Central memory CD8-positive, alpha-beta T cell (primary cell): ENCODE measurements at regions not wholly inside any gene's neighbourhood (a gene's known extent, or its start where the extent isn't known, plus 50 kb on each side); places are given as distances from the start of the nearest gene placed in this dataset.

ENCODE experiments used
- ATAC-seq: fragments of 150-1000 bp; cut with Tn5 transposase; replicated peaks from 2 replicates; pipeline ENCODE4 v1.10.0; 2022; ENCODE audit warnings: mild to moderate bottlenecking, moderate FRiP score, moderate number of reproducible peaks; ENCODE audit not compliant: poor library complexity, severe bottlenecking; ENCODE audit errors: extremely low read depth
- DNase-seq, 2 donors: peaks; one replicate each; pipeline ENCODE4 v3.0.0; 2021; ENCODE audit warnings: low spot score in 2 of 2
- H3K27ac Mint-ChIP-seq: one replicate; pipeline ENCODE4 v1.8.0; 2022; ENCODE audit warnings: low read depth, mild to moderate bottlenecking, moderate library complexity, mixed read lengths
- H3K27me3 Mint-ChIP-seq: one replicate; pipeline ENCODE4 v1.8.0; 2022; ENCODE audit warnings: mixed read lengths
- H3K36me3 Mint-ChIP-seq: one replicate; pipeline ENCODE4 v1.8.0; 2022; ENCODE audit warnings: mild to moderate bottlenecking, moderate library complexity, mixed read lengths; ENCODE audit not compliant: insufficient read depth
- H3K4me1 Mint-ChIP-seq: one replicate; pipeline ENCODE4 v1.8.0; 2022; ENCODE audit warnings: mixed read lengths
- H3K4me3 Mint-ChIP-seq: one replicate; pipeline ENCODE4 v1.8.0; 2022; ENCODE audit warnings: mild to moderate bottlenecking, moderate library complexity, mixed read lengths
- H3K9me3 Mint-ChIP-seq: one replicate; pipeline ENCODE4 v1.8.0; 2022; ENCODE audit warnings: mixed read lengths

DNA sequence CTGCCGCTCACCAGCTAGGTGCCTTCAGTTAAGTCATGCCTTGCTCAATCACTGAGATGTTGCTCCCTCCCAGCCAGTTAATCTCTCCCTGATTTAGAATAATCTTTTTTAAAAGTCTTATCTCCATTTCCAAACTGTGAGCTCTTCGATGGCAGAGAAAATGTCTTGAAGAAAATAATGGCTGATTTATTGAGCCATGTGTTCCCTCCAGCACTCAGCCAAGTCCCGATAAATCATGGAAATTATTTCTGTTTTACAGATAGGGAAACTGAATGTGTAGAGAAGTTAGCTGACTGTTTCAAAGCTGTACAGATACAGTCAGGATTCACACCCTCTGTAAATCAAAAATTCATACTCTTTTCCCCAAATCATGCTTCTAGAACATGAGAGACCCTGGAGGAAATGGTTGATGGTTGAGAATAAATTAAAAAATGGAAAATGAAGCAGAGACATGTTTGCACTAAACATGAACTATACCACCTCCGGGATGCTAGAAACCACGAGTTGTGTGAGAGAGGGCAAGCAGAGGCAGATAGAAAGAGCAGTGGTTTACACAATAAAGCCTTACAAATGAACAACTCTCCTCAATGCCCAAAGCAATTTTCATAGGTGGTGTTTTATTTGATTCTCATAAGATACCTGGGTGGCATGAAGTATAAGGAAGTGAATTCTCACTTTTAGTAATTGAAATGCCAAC is 376.4 kb downstream of the PLPP3 start:
- Mint-ChIP-seq H3K9me3 (no peaks in the 10 kb centered on the region), H3K4me1 (no peaks in the 10 kb centered on the region), H3K27ac (no peak overlapping the region), H3K27me3 (no peaks in the 10 kb centered on the region), H3K36me3 (no peaks in the 10 kb centered on the region), H3K4me3 (no peak overlapping the region)
- DNase-seq: no peak
- no peak for ATAC-seq

DNA sequence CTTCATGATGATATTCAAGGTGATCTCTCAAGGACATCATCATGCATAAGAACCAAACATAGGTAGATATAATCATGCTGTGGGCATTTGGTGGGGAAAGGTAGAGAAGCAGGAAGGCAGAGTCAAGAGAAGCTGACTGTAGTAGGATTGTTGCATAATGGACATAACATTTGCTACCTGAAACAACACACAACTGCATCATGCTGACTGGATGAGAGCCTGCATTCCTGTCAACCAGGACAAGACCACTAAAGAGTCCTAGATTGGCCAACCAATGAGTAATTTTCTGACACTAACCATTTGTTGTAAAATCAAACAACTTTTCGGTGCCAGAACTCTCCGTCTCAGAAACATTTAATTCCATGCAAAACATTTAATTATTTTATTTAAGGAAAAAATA is 377.2 kb downstream of the PLPP3 start:
- no peaks in the 10 kb centered on the region for H3K27me3 Mint-ChIP-seq
- no peak for ATAC-seq
- H3K4me3 Mint-ChIP-seq: no peak overlapping the region
- H3K27ac Mint-ChIP-seq: no peak overlapping the region
- H3K36me3 Mint-ChIP-seq: no peaks in the 10 kb centered on the region
- H3K4me1 Mint-ChIP-seq: no peaks in the 10 kb centered on the region
- no peak for DNase-seq
- no peaks in the 10 kb centered on the region for H3K9me3 Mint-ChIP-seq

DNA sequence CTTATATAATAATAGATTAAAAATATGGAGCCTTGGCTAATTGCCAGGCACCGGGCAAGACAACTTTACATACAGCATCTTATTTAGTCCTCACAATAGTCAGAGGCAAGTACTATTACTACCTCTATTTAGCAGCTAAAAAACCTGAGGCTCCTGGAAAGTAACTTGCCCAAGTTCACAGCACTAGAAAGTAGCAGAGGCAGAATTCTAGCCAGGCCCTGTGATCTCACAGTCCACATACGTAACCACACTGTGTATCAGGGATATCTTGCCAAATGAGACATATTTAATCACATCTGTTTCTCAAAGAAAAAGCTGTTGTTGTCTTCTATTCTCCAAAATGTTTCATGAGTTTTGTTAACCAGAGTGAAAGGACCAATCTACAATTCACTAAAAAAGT is 378.5 kb downstream of the PLPP3 start:
- no peak for DNase-seq
- H3K36me3 Mint-ChIP-seq: no peaks in the 10 kb centered on the region
- H3K9me3 Mint-ChIP-seq: peaks cover 5% of the 10 kb centered on the region
- no peaks in the 10 kb centered on the region for H3K27me3 Mint-ChIP-seq
- H3K4me1 Mint-ChIP-seq: no peaks in the 10 kb centered on the region
- ATAC-seq: no peak
- no peak overlapping the region for H3K27ac Mint-ChIP-seq
- no peak overlapping the region for H3K4me3 Mint-ChIP-seq

DNA sequence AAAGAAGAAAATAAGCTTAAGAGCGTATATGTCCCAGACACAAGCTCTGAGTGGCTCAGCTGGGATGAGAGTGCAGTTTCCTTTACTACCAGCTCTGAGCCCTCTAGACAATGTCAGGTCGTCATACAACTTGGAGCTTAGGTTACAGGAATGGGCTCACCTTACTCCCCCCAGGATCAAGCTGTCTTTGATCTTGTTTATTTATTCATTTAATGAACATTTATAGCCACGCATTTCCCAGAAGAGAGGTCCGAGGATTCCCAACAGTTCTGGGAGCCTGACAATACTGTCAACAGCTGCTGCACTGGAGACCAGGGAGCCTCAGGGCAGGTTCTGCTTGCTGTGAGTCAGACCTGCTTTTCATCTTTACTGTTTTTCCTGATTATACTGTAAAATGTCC is 378.9 kb downstream of the PLPP3 start:
- DNase-seq (no peak), ATAC-seq (no peak)
- Mint-ChIP-seq H3K9me3 (peaks cover 5% of the 10 kb centered on the region), H3K27ac (no peak overlapping the region), H3K4me1 (no peaks in the 10 kb centered on the region), H3K27me3 (no peaks in the 10 kb centered on the region), H3K36me3 (no peaks in the 10 kb centered on the region), H3K4me3 (no peak overlapping the region)

DNA sequence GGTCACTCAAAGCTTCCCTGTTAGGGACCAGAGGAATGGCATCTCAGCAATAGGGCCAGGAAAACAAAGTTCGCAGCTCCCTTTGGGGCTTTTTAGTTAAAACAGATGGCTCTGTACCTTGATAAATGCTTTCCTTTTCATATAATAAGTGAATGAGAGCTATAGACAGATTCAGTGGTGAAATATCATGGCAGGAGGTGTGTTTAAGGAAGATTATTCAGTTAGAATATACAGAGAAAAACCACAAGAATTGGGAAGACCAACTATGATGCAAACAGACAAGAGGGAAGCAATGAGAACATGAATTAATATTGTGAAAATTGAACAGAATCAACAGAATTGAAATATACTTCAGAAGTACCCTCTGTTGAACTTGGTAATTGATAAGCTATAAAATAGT is 379.4 kb downstream of the PLPP3 start:
- Mint-ChIP-seq H3K27me3 (no peaks in the 10 kb centered on the region), H3K4me3 (no peak overlapping the region), H3K27ac (no peak overlapping the region), H3K36me3 (no peaks in the 10 kb centered on the region), H3K9me3 (peaks cover 5% of the 10 kb centered on the region), H3K4me1 (no peaks in the 10 kb centered on the region)
- ATAC-seq (no peak), DNase-seq (no peak)

DNA sequence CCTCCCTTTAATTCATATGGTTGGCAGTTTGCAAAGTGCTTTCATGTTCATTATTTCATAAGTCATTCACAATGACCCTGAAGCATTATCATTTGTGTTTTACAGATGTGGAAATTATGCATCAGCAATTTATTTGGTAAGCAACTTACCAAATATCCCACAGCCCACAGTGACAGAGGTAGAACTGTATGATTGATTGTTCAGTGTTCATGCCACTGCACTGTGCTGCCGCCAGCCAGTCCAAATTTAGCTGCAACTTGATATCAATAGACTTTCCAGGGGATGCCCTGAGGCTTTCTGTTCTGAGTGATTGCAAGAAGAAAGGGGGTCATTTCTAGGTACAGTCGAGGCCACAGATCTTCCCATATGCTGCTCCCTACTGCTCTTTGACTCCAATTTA is 380.3 kb downstream of the PLPP3 start:
- ATAC-seq (no peak), DNase-seq (no peak)
- H3K4me3 Mint-ChIP-seq: no peak overlapping the region
- H3K27me3 Mint-ChIP-seq: no peaks in the 10 kb centered on the region
- H3K4me1 Mint-ChIP-seq: no peaks in the 10 kb centered on the region
- H3K9me3 Mint-ChIP-seq: peaks cover 5% of the 10 kb centered on the region
- no peaks in the 10 kb centered on the region for H3K36me3 Mint-ChIP-seq
- no peak overlapping the region for H3K27ac Mint-ChIP-seq

DNA sequence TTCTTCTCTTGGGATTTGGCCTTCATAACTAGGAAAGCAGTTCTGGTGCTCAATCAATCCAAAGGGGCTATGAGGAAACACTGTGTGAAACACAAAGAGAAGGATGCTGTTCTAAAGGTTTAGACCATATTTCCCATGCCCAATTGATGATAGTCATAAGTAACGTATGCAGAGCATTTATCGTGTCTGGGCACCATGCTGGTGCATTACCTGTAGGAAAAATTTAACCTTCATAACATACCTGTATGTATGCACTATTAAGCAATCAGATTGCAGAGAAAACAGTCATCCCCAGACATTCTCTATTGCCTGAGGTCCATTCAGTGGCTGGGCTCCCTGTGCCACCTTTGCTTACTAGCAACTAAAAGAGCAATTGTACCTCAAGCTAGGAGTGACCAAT is 381.4 kb downstream of the PLPP3 start:
- no peaks in the 10 kb centered on the region for H3K36me3 Mint-ChIP-seq
- ATAC-seq: no peak
- H3K27ac Mint-ChIP-seq: no peak overlapping the region
- H3K9me3 Mint-ChIP-seq: peaks cover 5% of the 10 kb centered on the region
- no peaks in the 10 kb centered on the region for H3K4me1 Mint-ChIP-seq
- H3K4me3 Mint-ChIP-seq: no peak overlapping the region
- DNase-seq: no peak
- H3K27me3 Mint-ChIP-seq: no peaks in the 10 kb centered on the region

DNA sequence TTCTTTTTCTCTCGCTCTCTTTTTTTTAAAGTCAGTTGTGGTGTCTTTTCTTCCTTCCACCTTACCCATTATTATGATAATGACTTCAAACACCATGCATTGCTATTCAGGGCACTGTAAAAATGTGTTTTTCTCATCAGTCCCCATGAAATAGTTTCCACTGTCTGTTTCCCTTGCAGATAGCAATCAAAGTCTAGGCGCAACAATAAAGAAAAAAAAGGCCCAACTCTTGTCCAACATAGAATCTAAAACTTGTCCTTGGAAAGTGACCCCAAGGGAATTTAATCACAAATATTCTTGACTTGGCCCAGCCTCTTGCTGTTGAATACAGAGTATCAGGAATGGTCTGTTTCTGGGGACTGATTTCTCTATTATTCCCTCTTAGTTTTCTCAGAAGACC is 382.5 kb downstream of the PLPP3 start:
- Mint-ChIP-seq H3K27ac (no peak overlapping the region), H3K4me3 (no peak overlapping the region), H3K4me1 (no peaks in the 10 kb centered on the region), H3K27me3 (no peaks in the 10 kb centered on the region), H3K36me3 (no peaks in the 10 kb centered on the region), H3K9me3 (peaks cover 5% of the 10 kb centered on the region)
- ATAC-seq (no peak), DNase-seq (no peak)

DNA sequence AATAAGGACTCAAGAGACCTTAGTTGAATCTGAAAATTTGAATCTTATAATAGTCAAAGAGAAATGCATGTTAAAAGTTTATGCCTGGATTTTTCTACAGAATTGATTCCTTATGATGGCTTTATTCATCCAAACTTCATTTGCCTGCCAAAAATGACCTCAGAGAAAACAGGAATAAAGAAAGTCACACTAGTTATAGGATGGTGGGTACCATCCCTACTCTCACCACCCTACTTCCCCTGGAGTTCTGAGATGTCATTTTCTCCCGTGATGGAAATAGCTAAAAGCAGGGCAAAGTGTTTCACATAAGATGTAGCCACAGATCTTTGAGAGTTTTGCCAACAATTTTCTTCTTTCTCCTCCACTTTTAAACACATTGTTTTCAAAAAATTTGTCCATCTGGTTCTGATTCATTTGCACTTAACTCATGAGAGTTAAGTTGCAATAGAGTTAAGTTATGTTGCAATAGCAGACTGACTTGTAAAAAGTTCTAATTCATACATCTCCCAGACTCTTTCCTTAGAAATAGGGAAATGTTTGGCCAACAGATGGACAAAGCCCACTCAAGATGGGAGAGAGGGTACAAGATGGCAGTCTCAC is 384.6 kb downstream of the PLPP3 start:
- Mint-ChIP-seq H3K4me1 (no peaks in the 10 kb centered on the region), H3K27ac (no peak overlapping the region), H3K36me3 (no peaks in the 10 kb centered on the region), H3K9me3 (peaks cover 5% of the 10 kb centered on the region), H3K27me3 (no peaks in the 10 kb centered on the region), H3K4me3 (no peak overlapping the region)
- no peak for DNase-seq
- ATAC-seq: no peak

DNA sequence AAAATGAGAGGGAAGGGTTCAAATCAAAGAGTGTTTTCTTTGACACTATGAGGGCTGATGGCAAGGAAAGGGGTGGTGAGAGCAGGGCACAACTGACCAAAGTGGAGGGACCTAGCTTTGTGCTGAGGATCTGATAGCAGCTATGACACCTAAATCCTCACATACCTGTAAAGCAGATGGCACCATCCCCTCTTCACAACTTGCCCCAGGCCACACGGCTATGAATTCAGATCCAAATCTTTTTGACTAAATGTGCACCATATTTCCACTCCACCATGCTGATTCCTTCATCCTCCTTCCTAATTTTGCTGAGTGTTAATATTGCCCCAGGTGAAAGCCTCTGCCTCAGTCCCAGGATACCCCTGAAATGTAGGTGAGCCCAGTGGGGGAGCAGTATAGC is 385.7 kb downstream of the PLPP3 start:
- Mint-ChIP-seq H3K27me3 (no peaks in the 10 kb centered on the region), H3K9me3 (peaks cover 5% of the 10 kb centered on the region), H3K36me3 (no peaks in the 10 kb centered on the region), H3K4me1 (no peaks in the 10 kb centered on the region), H3K4me3 (no peak overlapping the region), H3K27ac (no peak overlapping the region)
- ATAC-seq (no peak), DNase-seq (no peak)

DNA sequence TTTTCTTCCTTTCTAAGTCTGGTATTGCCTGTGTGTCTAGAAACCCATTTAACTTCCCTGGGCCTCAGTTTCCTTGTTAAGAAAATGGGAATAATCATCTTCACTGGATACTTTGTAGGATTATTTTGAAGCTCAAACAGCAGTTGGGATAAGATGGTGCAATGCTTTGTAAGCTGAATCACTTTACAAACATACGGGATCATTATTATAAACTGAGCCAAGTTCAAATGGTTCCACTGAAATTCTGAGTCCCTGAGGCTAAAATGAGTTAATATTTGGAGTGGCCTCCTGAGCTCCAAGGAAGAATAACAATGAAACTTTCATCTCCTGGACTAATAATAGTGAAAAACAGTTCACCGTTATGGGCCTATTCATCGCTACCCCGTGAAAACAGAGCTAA is 388.0 kb downstream of the PLPP3 start:
- Mint-ChIP-seq H3K27me3 (no peaks in the 10 kb centered on the region), H3K36me3 (no peaks in the 10 kb centered on the region), H3K9me3 (no peaks in the 10 kb centered on the region), H3K4me3 (no peak overlapping the region), H3K27ac (no peak overlapping the region), H3K4me1 (no peaks in the 10 kb centered on the region)
- no peak for ATAC-seq
- no peak for DNase-seq

DNA sequence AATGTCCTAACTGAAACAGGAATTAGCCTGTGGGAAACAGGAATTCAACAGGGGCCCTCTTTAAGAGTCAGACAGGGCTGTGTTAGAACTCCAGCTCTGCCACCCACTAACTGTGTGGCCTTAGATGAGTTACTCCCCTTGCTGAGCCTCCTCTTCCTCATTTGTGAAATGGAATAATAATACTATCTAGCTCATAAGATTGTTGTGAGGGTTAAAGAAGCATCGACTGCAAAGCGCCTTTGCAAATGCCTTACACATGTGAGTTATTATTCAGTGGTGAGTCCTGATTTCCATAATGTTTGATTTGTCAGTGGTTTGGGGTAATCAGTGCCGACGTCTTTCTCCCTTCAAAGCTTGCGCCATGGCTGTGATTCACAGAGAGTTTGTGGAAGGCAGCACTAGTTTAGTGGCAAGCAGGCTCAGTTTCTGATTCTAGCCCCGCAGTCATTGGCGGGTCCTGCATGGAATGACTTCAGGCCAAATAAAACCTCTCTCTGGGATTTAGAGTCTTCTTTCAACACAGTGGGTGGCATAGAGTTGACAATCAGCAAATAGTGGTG is 388.5 kb downstream of the PLPP3 start:
- no peak for DNase-seq
- H3K9me3 Mint-ChIP-seq: no peaks in the 10 kb centered on the region
- no peaks in the 10 kb centered on the region for H3K36me3 Mint-ChIP-seq
- no peak overlapping the region for H3K4me3 Mint-ChIP-seq
- no peak overlapping the region for H3K27ac Mint-ChIP-seq
- no peak for ATAC-seq
- H3K4me1 Mint-ChIP-seq: no peaks in the 10 kb centered on the region
- H3K27me3 Mint-ChIP-seq: no peaks in the 10 kb centered on the region

DNA sequence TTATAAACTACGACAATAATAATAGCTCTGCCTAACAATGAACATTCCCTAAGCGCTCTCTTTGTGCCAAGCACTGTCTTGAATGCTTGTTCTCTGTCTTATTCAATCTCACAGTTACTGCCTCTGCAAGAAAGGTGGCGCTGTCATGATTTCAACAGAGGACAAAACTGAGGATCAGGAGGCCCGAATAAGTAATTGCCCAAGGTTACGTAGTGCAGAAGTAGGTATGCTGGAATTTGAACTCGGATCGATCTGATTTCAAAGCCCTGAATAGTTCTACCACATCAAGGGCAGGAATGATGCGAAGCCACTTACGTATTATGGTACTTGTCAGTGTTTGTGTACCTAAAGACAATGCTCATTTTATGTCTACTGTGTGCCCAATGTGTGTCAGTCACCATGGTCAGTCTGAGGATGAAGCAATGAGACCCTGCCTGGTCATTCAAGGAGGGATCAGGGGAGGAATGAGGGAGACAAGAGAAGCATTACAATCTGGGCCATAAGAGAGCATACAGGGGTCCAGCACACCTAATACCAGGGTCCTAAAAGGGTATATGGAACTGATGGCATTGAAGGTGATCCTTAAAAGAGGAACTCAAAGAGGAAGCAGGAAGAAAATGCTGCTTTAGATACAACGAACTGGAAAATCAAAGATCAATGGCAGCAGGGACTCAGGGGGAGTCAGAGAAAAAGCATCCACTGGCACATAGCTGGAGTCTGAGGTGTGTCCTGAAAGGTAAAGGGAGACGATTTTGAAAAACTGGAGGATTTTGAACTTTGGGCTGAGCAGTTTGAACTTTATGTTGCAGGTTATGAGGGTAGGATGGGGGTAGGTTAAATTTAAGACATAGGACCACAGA is 389.2 kb downstream of the PLPP3 start:
- DNase-seq: no peak
- Mint-ChIP-seq H3K36me3 (no peaks in the 10 kb centered on the region), H3K9me3 (no peaks in the 10 kb centered on the region), H3K4me3 (no peak overlapping the region), H3K27ac (no peak overlapping the region), H3K27me3 (no peaks in the 10 kb centered on the region), H3K4me1 (no peaks in the 10 kb centered on the region)
- no peak for ATAC-seq
